Stomach (tissue), 4 donors: ENCODE measurements at regions not wholly inside any gene's neighbourhood (a gene's known extent, or its start where the extent isn't known, plus 50 kb on each side); places are given as distances from the start of the nearest gene placed in this dataset.

ENCODE experiments used
- CTCF ChIP-seq, 7 experiments: fragments of 450-650 bp in 4 of 7; fragments of 200-600 bp in 3 of 7; sonication (generic) in 3 of 7; IDR thresholded peaks; one replicate each; pipeline ENCODE4 v1.5.1; 2016 to 2019; ENCODE audit warnings: antibody characterized with exemption in 7 of 7, control low read depth in 2 of 7, mild to moderate bottlenecking in 1 of 7
- POLR2A ChIP-seq, 4 donors: fragments of 450-650 bp; IDR thresholded peaks; one replicate each; pipeline ENCODE4 v1.6.1; 2016; ENCODE audit warnings: antibody characterized with exemption in 4 of 4, control low read depth in 2 of 4, mild to moderate bottlenecking in 1 of 4, moderate library complexity in 1 of 4
- POLR2AphosphoS5 ChIP-seq, 3 donors: sonication (generic); formaldehyde crosslinking; IDR thresholded peaks; one replicate each; pipeline ENCODE4 v1.6.1; 2016; ENCODE audit warnings: antibody characterized with exemption in 3 of 3

- no peak for TF ChIP-seq CTCF (IDR thresholded peaks at IDR 0.05)
- TF ChIP-seq POLR2A (IDR thresholded peaks at IDR 0.05), result no peak
- TF ChIP-seq POLR2AphosphoS5 (IDR thresholded peaks at IDR 0.05), result no peak
These were observed 131.2 kb downstream of the VPREB1 start for GRCh38 chr22:22375576-22376351.
